ENCODE measurements at regions not wholly inside any gene's neighbourhood (a gene's known extent, or its start where the extent isn't known, plus 50 kb on each side); places are given as distances from the start of the nearest gene placed in this dataset.

DNA sequence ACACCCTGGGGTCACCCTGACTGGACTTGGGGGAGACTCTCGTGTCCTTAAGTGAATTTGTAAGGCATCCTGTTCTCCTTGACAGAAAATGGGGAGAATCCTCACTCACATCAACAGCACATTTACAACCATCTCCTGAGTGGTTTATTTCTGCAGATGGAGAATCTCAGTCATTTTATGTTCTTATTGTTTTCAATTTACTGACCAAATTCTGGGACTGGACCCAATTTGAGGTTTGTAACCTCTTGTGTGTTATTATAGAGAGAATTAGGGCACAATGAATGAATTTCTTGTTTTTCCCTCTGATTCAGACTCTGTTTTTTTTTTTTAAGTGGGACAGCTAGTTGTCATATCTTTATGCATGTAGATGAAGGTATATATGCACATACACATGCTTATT is 104.9 kb downstream of the ADAMTS15 start:
- TF ChIP-seq CTCF (IDR thresholded peaks at IDR 0.05) = no peak
- no peak for TF ChIP-seq POLR2A (IDR thresholded peaks at IDR 0.05)
- no peak for TF ChIP-seq EP300 (IDR thresholded peaks at IDR 0.05)
